ENCODE measurements at regions not wholly inside any gene's neighbourhood (a gene's known extent, or its start where the extent isn't known, plus 50 kb on each side); places are given as distances from the start of the nearest gene placed in this dataset.

GRCh38 chr4:107133965-107134653, 98.0 kb upstream of the DKK2 start:
- intact Hi-C loops (cut with micrococcal nuclease) = no loop called here
- TF ChIP-seq POLR2A (IDR thresholded peaks at IDR 0.05; ENCODE audit: borderline replicate concordance, extremely low read depth, insufficient read depth, insufficient read length) = no peak
- TF ChIP-seq FOSL1 (IDR thresholded peaks at IDR 0.05; ENCODE audit: low read depth) = no peak
- no peak for TF ChIP-seq CBX3 (IDR thresholded peaks at IDR 0.05; ENCODE audit: low read depth)
- TF ChIP-seq ATF3 (IDR thresholded peaks at IDR 0.05) = no peak
- no peak for TF ChIP-seq EGR1 (IDR thresholded peaks at IDR 0.05; ENCODE audit: low read depth)
- TF ChIP-seq RAD21 (IDR thresholded peaks at IDR 0.05; ENCODE audit: low read depth) = no peak
- TF ChIP-seq ZFX (IDR thresholded peaks at IDR 0.05) = no peak
- no peak for TF ChIP-seq CEBPB (IDR thresholded peaks at IDR 0.05; ENCODE audit: low read depth)
- TF ChIP-seq JUND (IDR thresholded peaks at IDR 0.05) = no peak
- TF ChIP-seq ELF1 (IDR thresholded peaks at IDR 0.05; ENCODE audit: borderline replicate concordance, low read depth) = no peak
- TF ChIP-seq ZBTB33 (IDR thresholded peaks at IDR 0.05; ENCODE audit: extremely low read depth, insufficient replicate concordance, low read length) = no peak
- no peak for TF ChIP-seq ZNF274 (IDR thresholded peaks at IDR 0.05; ENCODE audit: low read depth, low read length)
- no peak for TF ChIP-seq TCF7L2 (IDR thresholded peaks at IDR 0.05; ENCODE audit: borderline replicate concordance, extremely low read depth, insufficient read depth, insufficient read length)
- TF ChIP-seq SP1 (IDR thresholded peaks at IDR 0.05; ENCODE audit: low read depth) = no peak
- TF ChIP-seq EZH2 (IDR thresholded peaks at IDR 0.05) = no peak
- no peak for TF ChIP-seq YY1 (IDR thresholded peaks at IDR 0.05; ENCODE audit: extremely low read depth, insufficient replicate concordance, low read depth, low read length)
- DNase-seq (ENCODE audit: low read depth, low spot score) (no peak), ATAC-seq (no peak)
- ChIA-PET POLR2A (no interaction called here), CTCF (no interaction called here), RAD21 (ENCODE audit: low non-redundant PET in 1 of 2, low total read pairs in 2 of 2, uncharacterized antibody in 2 of 2, unreplicated experiment in 2 of 2) (no interaction called here)
- Histone ChIP-seq H3K79me2 (ENCODE audit: insufficient read depth, low read length) (no peaks in the 10 kb centered on the region), H3K4me2 (ENCODE audit: low read length) (no peak overlapping the region), H2AFZ (ENCODE audit: low read depth, low read length, poor library complexity, severe bottlenecking) (no peak overlapping the region), H4K20me1 (ENCODE audit: insufficient read depth) (no peaks in the 10 kb centered on the region), H3K9ac (ENCODE audit: low read length) (no peak overlapping the region), H3K9me2 (ENCODE audit: insufficient read depth) (no peaks in the 10 kb centered on the region), H3K36me3 (ENCODE audit: control insufficient read depth in 1 of 2, insufficient read depth in 2 of 2, low read length in 2 of 2) (no peaks in the 10 kb centered on the region), H3K4me1 (ENCODE audit: control insufficient read depth in 1 of 2, insufficient read depth in 2 of 2, low read length in 2 of 2) (no peaks in the 10 kb centered on the region), H3K27ac (ENCODE audit: low read depth, low read length) (no peak overlapping the region), H3K4me3 (replicated peaks in 1 of 2; ENCODE audit: low read depth in 1 of 2, low read length in 2 of 2) (no peak overlapping the region), H3K9me3 (ENCODE audit: control insufficient read depth in 1 of 2, insufficient read depth in 1 of 2, low read depth in 1 of 2, low read length in 2 of 2) (no peaks in the 10 kb centered on the region), H3K27me3 (ENCODE audit: insufficient read depth, low read length) (no peaks in the 10 kb centered on the region)
- BruUV-seq (replicated peaks) = no TSS peak
